Sigmoid colon (tissue), 3 donors: ENCODE measurements at regions not wholly inside any gene's neighbourhood (a gene's known extent, or its start where the extent isn't known, plus 50 kb on each side); places are given as distances from the start of the nearest gene placed in this dataset.

ENCODE experiments used
- small RNA-seq, 3 donors: library from RNA; depleted of rRNA; stranded (forward); fragments of <200 nt; gene quantifications; one replicate each; pipeline ENCODE3, GENCODE V24; 2016

Small RNA genes in the stretch of these regions (small RNA-seq; reads per million reads assigned to genes)
- 0 reads per million in 3 donors for gene RNU6-617P
